ENCODE measurements at regions not wholly inside any gene's neighbourhood (a gene's known extent, or its start where the extent isn't known, plus 50 kb on each side); places are given as distances from the start of the nearest gene placed in this dataset.

GRCh38 chr1:4428711-4429110 lies 225.7 kb upstream of the AJAP1 start:
- Histone ChIP-seq H3K36me3 (no peaks in the 10 kb centered on the region), H3K4me1 (no peaks in the 10 kb centered on the region), H3K4me3 (no peak overlapping the region), H3K27me3 (no peaks in the 10 kb centered on the region), H3K27ac (no peak overlapping the region), H3K9me3 (peaks cover 0 to 5% (median 0%) of the 10 kb centered on the region in 4 donors)
- no peak for TF ChIP-seq EP300 (IDR thresholded peaks at IDR 0.05)
- TF ChIP-seq CTCF (IDR thresholded peaks at IDR 0.05): no peak
- TF ChIP-seq POLR2A (IDR thresholded peaks at IDR 0.05): no peak
- DNase-seq (ENCODE audit: low spot score in 2 of 2): no peak

DNA sequence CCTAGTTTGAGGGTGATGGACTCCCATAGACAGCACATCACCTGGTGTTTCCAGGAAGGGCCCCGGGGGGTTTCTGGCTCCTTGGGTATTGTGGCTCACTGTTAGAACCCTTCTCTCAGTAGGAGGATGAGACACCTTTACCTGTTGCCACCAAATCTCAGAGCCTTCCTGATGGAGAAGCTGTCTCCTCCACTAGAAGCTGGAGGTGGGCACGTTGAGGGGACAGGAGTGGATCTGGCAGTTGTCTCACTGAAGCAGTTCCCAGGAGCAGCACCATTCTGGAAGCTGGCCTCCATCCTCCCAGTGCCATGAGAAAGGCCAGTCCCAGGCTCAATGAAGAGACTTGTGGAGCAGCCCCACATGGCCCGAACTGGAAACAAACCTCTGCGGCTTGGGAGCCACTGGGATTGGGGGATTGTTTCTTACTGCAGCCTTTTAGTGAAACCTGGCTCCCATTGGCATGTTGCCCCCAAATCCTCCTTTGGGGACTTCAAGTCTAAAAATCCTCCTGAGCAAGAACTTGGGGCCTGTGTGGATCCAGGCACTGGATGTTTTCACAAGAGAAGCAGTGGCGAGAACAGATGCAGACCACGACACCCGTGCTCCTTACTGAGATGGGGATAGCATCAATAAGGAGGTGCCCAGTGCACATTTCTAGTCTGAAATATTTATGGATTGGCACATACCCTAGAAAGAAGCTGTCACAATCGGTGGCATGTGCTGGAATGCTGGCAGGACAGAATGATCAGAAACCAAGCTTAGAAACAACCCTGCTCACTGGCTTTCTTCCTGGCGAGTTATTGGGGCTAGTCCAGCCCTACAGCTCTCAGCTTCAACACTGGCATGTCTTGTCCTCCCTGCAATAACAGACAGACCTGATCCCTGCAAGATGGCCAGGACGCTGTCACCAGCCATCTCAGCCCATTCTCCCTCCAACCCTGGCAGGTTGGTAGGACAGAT lies 223.7 kb upstream of the AJAP1 start:
- WGBS, 2 donors: 83 to 86% methylated on average over 10 of the region's 10 CpGs
- DNase-seq (ENCODE audit: low spot score in 2 of 2): no peak
- H3K27me3 ChIP-seq: no peaks in the 10 kb centered on the region
- no peak for TF ChIP-seq CTCF (IDR thresholded peaks at IDR 0.05)
- TF ChIP-seq EP300 (IDR thresholded peaks at IDR 0.05): no peak
- no peak for TF ChIP-seq POLR2A (IDR thresholded peaks at IDR 0.05)
- H3K4me1 ChIP-seq: no peaks in the 10 kb centered on the region
- no peaks in the 10 kb centered on the region for H3K36me3 ChIP-seq
- peaks cover 0 to 1% (median 0%) of the 10 kb centered on the region in 4 donors for H3K9me3 ChIP-seq
- no peak overlapping the region for H3K4me3 ChIP-seq
- no peak overlapping the region for H3K27ac ChIP-seq

DNA sequence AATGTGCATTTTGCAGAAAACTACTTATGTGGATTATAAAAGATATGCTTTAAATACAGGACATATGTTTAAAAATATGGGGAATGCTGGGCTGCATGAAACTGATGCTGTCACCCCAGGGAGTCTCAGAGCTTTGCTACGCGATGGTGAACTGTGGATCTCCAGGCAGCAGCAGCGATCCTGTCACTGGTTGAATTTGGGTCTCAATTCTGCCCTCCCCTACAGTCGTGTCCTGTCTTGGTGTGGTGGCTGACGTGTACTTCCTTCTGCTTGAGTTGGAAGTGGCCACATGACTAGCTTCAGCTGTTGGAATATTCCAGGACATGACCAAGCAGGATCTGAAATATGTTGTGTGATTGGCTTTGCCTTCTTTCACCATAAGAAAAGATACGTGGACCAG lies 222.9 kb upstream of the AJAP1 start:
- Histone ChIP-seq H3K36me3 (no peaks in the 10 kb centered on the region), H3K4me3 (no peak overlapping the region), H3K4me1 (no peaks in the 10 kb centered on the region), H3K27me3 (no peaks in the 10 kb centered on the region), H3K27ac (no peak overlapping the region), H3K9me3 (no peaks in the 10 kb centered on the region)
- DNase-seq (ENCODE audit: low spot score in 2 of 2): no peak
- WGBS, 2 donors: 66 to 67% methylated on average over 6 of the region's 6 CpGs
- TF ChIP-seq EP300 (IDR thresholded peaks at IDR 0.05) (no peak), POLR2A (IDR thresholded peaks at IDR 0.05) (no peak), CTCF (IDR thresholded peaks at IDR 0.05) (no peak)

DNA sequence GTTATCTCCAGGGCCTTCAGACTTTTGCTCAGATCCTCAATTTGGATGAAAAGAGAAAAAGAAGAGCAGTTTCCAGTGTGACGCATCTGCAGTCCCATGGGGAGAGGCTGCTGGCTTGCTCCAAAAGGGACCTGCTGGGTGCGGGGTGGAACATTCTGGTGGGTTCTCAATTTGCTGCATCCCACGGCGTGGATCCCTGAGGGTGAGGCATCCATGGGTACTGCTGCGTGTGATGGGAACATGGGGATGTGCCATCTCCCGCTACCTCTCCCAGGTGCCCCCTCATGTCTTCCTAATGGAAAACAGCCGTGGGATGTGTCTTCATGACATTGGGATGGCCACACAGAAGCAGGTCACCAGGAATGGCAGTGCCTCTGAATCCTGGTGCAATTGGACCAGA lies 221.3 kb upstream of the AJAP1 start:
- WGBS, 2 donors: 87 to 94% methylated on average over 7 of the region's 7 CpGs
- H3K27ac ChIP-seq: no peak overlapping the region
- no peaks in the 10 kb centered on the region for H3K36me3 ChIP-seq
- H3K4me1 ChIP-seq: no peaks in the 10 kb centered on the region
- no peak for DNase-seq (ENCODE audit: low spot score in 2 of 2)
- no peak overlapping the region for H3K4me3 ChIP-seq
- TF ChIP-seq POLR2A (IDR thresholded peaks at IDR 0.05) (no peak), EP300 (IDR thresholded peaks at IDR 0.05) (no peak), CTCF (IDR thresholded peaks at IDR 0.05) (no peak)
- no peaks in the 10 kb centered on the region for H3K9me3 ChIP-seq
- H3K27me3 ChIP-seq: no peaks in the 10 kb centered on the region

DNA sequence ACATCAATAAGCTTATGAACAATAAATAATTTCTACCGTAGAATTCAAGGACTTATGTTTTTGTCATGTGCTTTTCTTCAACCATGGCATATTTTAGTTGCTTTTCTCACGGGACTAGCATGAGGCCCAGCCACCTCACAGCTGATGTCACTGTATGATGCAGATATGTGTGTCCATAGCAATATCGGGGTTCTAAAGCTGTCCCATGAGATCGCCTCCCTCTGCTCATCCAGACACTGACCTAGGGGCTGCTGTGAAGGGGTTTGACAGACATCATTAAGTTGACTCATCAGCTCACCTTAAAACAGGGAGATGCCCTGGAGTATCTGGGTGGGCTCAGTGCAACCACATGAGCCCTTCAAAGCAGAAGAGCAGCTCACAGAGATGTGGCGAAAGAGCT lies 210.3 kb upstream of the AJAP1 start:
- Histone ChIP-seq H3K9me3 (no peaks in the 10 kb centered on the region), H3K27ac (no peak overlapping the region), H3K36me3 (no peaks in the 10 kb centered on the region), H3K4me1 (no peaks in the 10 kb centered on the region), H3K4me3 (no peak overlapping the region), H3K27me3 (no peaks in the 10 kb centered on the region)
- 75 to 88% methylated on average over 5 of the region's 5 CpGs for WGBS, 2 donors
- TF ChIP-seq EP300 (IDR thresholded peaks at IDR 0.05): no peak
- no peak for TF ChIP-seq CTCF (IDR thresholded peaks at IDR 0.05)
- no peak for TF ChIP-seq POLR2A (IDR thresholded peaks at IDR 0.05)
- no peak for DNase-seq (ENCODE audit: low spot score in 2 of 2)

Data from tibial nerve (tissue), 4 donors.